ENCODE measurements at regions not wholly inside any gene's neighbourhood (a gene's known extent, or its start where the extent isn't known, plus 50 kb on each side); places are given as distances from the start of the nearest gene placed in this dataset.

GRCh38 chr21:35859677-35860076 is 200.6 kb downstream of the SETD4 start:
- no peak for DNase-seq
- Histone ChIP-seq H3K27me3 (replicated peaks in 1 of 7) (peaks cover 0 to 13% (median 0%) of the 10 kb centered on the region in 7 donors), H3K4me3 (no peak overlapping the region), H3K36me3 (no peaks in the 10 kb centered on the region), H3K9me3 (no peaks in the 10 kb centered on the region), H3K4me1 (no peaks in the 10 kb centered on the region), H3K27ac (no peak overlapping the region)
- intact Hi-C loops (cut with DNase I; ENCODE audit: low total_unique reads) = no loop called here
- TF ChIP-seq CTCF (IDR thresholded peaks at IDR 0.05 in 8 of 11, conservative IDR thresholded peaks at IDR 0.05 in 3 of 11) (no peak), POLR2A (IDR thresholded peaks at IDR 0.05) (no peak), POLR2AphosphoS5 (IDR thresholded peaks at IDR 0.05) (no peak)
- 70 to 86% (median 80%) methylated on average over 3 of the region's 3 CpGs for WGBS, 5 donors

GRCh38 chr21:35857095-35857494 is 203.2 kb downstream of the SETD4 start:
- Histone ChIP-seq H3K27ac (no peak overlapping the region), H3K4me1 (no peaks in the 10 kb centered on the region), H3K27me3 (replicated peaks in 1 of 7) (peaks cover 0 to 33% (median 0%) of the 10 kb centered on the region in 7 donors), H3K4me3 (no peak overlapping the region), H3K9me3 (no peaks in the 10 kb centered on the region), H3K36me3 (no peaks in the 10 kb centered on the region)
- DNase-seq = no peak
- TF ChIP-seq CTCF (IDR thresholded peaks at IDR 0.05 in 8 of 11, conservative IDR thresholded peaks at IDR 0.05 in 3 of 11) (no peak), POLR2A (IDR thresholded peaks at IDR 0.05) (no peak), POLR2AphosphoS5 (IDR thresholded peaks at IDR 0.05) (no peak)
- WGBS, 5 donors = 76 to 85% (median 82%) methylated on average over 2 of the region's 2 CpGs
- intact Hi-C loops (cut with DNase I; ENCODE audit: low total_unique reads) = no loop called here

GRCh38 chr21:35855484-35855883 is 204.8 kb downstream of the SETD4 start:
- 36 to 55% (median 50%) methylated on average over 2 of the region's 2 CpGs for WGBS, 5 donors
- Histone ChIP-seq H3K27ac (no peak overlapping the region), H3K4me1 (no peaks in the 10 kb centered on the region), H3K27me3 (replicated peaks in 1 of 7) (peaks cover 0 to 40% (median 0%) of the 10 kb centered on the region in 7 donors), H3K9me3 (no peaks in the 10 kb centered on the region), H3K4me3 (no peak overlapping the region), H3K36me3 (no peaks in the 10 kb centered on the region)
- TF ChIP-seq POLR2A (IDR thresholded peaks at IDR 0.05) (no peak), CTCF (IDR thresholded peaks at IDR 0.05 in 8 of 11, conservative IDR thresholded peaks at IDR 0.05 in 3 of 11) (no peak), POLR2AphosphoS5 (IDR thresholded peaks at IDR 0.05) (no peak)
- intact Hi-C loops (cut with DNase I; ENCODE audit: low total_unique reads) = no loop called here
- no peak for DNase-seq

- 85 to 92% (median 87%) methylated on average over 7 of the region's 7 CpGs for WGBS, 5 donors
- Histone ChIP-seq H3K27ac (no peak overlapping the region), H3K4me1 (peaks cover 0 to 5% (median 0%) of the 10 kb centered on the region in 6 donors), H3K36me3 (no peaks in the 10 kb centered on the region), H3K27me3 (replicated peaks in 1 of 7) (peaks cover 0 to 40% (median 0%) of the 10 kb centered on the region in 7 donors), H3K9me3 (no peaks in the 10 kb centered on the region), H3K4me3 (no peak overlapping the region)
- intact Hi-C loops (cut with DNase I; ENCODE audit: low total_unique reads) = no loop called here
- no peak for DNase-seq
- no peak for TF ChIP-seq POLR2AphosphoS5 (IDR thresholded peaks at IDR 0.05)
- TF ChIP-seq POLR2A (IDR thresholded peaks at IDR 0.05) = no peak
- no peak for TF ChIP-seq CTCF (IDR thresholded peaks at IDR 0.05 in 8 of 11, conservative IDR thresholded peaks at IDR 0.05 in 3 of 11)
Observed at GRCh38 chr21:35854281-35854680, 206.0 kb downstream of the SETD4 start.

Data from spleen (tissue), 11 donors.